ENCODE measurements at regions not wholly inside any gene's neighbourhood (a gene's known extent, or its start where the extent isn't known, plus 50 kb on each side); places are given as distances from the start of the nearest gene placed in this dataset.

DNA sequence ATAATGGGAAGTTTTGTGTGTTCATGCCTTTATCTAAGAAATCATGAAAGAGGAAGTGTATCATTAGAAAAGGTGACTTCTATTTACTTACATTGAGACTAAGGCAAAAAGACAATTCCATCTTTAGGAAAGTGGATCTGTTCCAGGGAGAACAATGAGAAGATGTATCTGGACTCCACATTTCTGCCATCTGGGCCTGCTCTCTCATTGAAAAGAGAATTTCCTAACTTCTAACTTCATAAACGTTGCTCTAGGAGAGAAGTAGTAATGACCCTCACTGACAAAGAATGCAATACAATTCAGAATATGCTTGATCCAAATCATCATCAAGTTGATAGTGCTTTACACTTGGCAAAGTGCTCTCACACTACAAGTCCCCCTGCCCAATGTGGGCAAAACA is 294.2 kb downstream of the OGFRL1 start:
- TF ChIP-seq CTCF (IDR thresholded peaks at IDR 0.05 in 4 of 5, conservative IDR thresholded peaks at IDR 0.05 in 1 of 5) (no peak), POLR2A (IDR thresholded peaks at IDR 0.05) (no peak)
